ENCODE measurements at regions not wholly inside any gene's neighbourhood (a gene's known extent, or its start where the extent isn't known, plus 50 kb on each side); places are given as distances from the start of the nearest gene placed in this dataset.

GRCh38 chr5:105593011-105593760, 2030.6 kb upstream of the NUDT12 start:
- Histone ChIP-seq H3K4me3 (no peak overlapping the region), H3K27ac (no peak overlapping the region)
- no peak for TF ChIP-seq CTCF (IDR thresholded peaks at IDR 0.05)
- DNase-seq (ENCODE audit: low spot score), result no peak

- TF ChIP-seq CTCF (IDR thresholded peaks at IDR 0.05), result no peak
- Histone ChIP-seq H3K27ac (no peak overlapping the region), H3K4me3 (no peak overlapping the region)
- no peak for DNase-seq (ENCODE audit: low spot score)
Measured at GRCh38 chr5:105587963-105588662, 2025.5 kb upstream of the NUDT12 start.

- no peak for TF ChIP-seq CTCF (IDR thresholded peaks at IDR 0.05)
- no peak for DNase-seq (ENCODE audit: low spot score)
- no peak overlapping the region for H3K27ac ChIP-seq
- no peak overlapping the region for H3K4me3 ChIP-seq
Measured at GRCh38 chr5:105581988-105582690, 2019.5 kb upstream of the NUDT12 start.

GRCh38 chr5:105573575-105573974, 2011.0 kb upstream of the NUDT12 start:
- Histone ChIP-seq H3K4me3 (no peak overlapping the region), H3K27ac (no peak overlapping the region)
- TF ChIP-seq CTCF (IDR thresholded peaks at IDR 0.05), result no peak
- DNase-seq (ENCODE audit: low spot score), result no peak

DNA sequence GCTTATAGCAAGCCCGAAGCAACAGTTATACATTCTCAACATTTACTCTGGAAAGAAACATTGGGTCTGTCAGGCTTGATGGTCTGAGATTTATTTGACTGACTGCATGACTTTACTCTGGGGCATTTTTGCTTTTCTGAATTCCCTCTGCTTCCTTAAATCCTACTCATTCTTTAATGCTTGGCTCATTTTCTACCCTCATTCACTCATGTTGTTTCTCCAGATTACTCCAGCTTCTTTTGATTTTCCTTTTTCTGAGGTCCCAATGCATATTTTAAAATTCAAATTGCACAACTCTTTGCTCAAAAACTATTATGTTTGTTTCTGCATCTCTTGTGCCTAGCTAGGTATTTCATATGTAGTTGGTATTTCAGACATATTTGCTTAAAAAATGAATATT, 2002.9 kb upstream of the NUDT12 start:
- TF ChIP-seq CTCF (IDR thresholded peaks at IDR 0.05), result no peak
- H3K27ac ChIP-seq, result no peak overlapping the region
- no peak for DNase-seq (ENCODE audit: low spot score)
- no peak overlapping the region for H3K4me3 ChIP-seq

DNA sequence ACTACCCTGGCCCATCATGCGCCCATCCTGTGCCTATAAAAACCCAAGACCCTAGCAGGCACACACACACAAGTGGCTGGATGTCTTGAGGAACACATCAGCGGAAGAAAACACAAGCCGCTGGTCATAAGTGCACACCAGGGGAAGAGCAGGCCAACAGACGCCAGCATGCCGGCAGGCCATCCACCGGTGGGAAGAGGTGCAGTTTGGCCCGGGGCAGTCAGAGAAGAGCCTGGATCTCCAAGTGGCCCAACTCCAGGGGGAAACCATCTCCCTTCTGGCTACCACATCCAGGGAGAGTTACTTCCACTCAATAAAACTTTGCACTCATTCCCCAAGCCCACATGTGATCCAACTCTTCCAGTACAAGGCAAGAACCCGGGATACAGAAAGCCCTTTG, 2001.3 kb upstream of the NUDT12 start:
- Histone ChIP-seq H3K27ac (no peak overlapping the region), H3K4me3 (no peak overlapping the region)
- DNase-seq (ENCODE audit: low spot score), result no peak
- no peak for TF ChIP-seq CTCF (IDR thresholded peaks at IDR 0.05)
